Testis (tissue), 2 donors: ENCODE measurements at regions not wholly inside any gene's neighbourhood (a gene's known extent, or its start where the extent isn't known, plus 50 kb on each side); places are given as distances from the start of the nearest gene placed in this dataset.

Experiments used
- POLR2A ChIP-seq: fragments of 450-650 bp; IDR thresholded peaks from one replicate; pipeline ENCODE4 v1.6.1; 2017; ENCODE audit warnings: antibody characterized with exemption, mild to moderate bottlenecking, moderate library complexity
- TF ChIP-seq, protein P1 (sequence below), 3 experiments: fragments of 450-650 bp in 2 of 3; fragments of 200-600 bp in 1 of 3; sonication (generic) in 1 of 3; IDR thresholded peaks; one replicate each; pipeline ENCODE4 v1.5.1; 2016 to 2019; ENCODE audit warnings: antibody characterized with exemption in 3 of 3, mild to moderate bottlenecking in 2 of 3, moderate library complexity in 1 of 3

DNA sequence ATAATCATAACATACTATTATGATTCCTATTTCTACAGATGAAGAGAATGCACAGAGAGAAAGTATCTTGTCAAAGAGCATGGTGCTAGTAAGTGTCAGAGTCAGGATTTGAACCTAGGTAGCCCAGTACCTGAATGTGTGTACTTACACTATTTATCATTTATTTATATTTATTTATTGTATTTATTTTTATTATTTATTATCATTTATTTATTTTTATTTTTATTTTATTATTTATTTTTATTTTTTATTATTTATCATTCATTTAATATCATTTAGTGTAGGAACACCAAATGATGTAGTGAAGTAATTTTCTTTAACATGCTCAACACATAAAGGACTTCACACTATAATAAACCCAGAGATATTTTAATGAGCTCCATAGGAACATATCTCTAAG is 209.4 kb upstream of the ZFP42 start:
- TF ChIP-seq, protein P1, sequence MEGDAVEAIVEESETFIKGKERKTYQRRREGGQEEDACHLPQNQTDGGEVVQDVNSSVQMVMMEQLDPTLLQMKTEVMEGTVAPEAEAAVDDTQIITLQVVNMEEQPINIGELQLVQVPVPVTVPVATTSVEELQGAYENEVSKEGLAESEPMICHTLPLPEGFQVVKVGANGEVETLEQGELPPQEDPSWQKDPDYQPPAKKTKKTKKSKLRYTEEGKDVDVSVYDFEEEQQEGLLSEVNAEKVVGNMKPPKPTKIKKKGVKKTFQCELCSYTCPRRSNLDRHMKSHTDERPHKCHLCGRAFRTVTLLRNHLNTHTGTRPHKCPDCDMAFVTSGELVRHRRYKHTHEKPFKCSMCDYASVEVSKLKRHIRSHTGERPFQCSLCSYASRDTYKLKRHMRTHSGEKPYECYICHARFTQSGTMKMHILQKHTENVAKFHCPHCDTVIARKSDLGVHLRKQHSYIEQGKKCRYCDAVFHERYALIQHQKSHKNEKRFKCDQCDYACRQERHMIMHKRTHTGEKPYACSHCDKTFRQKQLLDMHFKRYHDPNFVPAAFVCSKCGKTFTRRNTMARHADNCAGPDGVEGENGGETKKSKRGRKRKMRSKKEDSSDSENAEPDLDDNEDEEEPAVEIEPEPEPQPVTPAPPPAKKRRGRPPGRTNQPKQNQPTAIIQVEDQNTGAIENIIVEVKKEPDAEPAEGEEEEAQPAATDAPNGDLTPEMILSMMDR (IDR thresholded peaks at IDR 0.05), result no peak
- TF ChIP-seq POLR2A, result no peak
